SU-DHL-6 (cell line): ENCODE measurements at regions not wholly inside any gene's neighbourhood (a gene's known extent, or its start where the extent isn't known, plus 50 kb on each side); places are given as distances from the start of the nearest gene placed in this dataset.

Source experiments
- H2AFZ ChIP-seq: fragments of 200-600 bp; sonication (generic); 2 replicates; pipeline ENCODE4 v1.6.1; 2014; ENCODE audit warnings: low read depth, mild to moderate bottlenecking, moderate library complexity, mixed read lengths, antibody characterized with exemption, low read length; ENCODE audit not compliant: severe bottlenecking
- H3F3A ChIP-seq: fragments of 200-600 bp; shearing (Covaris generic); 2 replicates; pipeline ENCODE4 v1.6.0; 2016; ENCODE audit warnings: antibody characterized with exemption, mild to moderate bottlenecking; ENCODE audit not compliant: insufficient read depth
- H3K27ac ChIP-seq: fragments of 200-600 bp; sonication (generic); 2 replicates; pipeline ENCODE4 v1.5.1; 2016; ENCODE audit warnings: low read depth, mild to moderate bottlenecking, low read length, moderate library complexity, mixed read lengths
- H3K27me3 ChIP-seq: fragments of 200-600 bp; sonication (generic), shearing (Covaris generic); 2 replicates; pipeline ENCODE4 v1.6.0; 2014; ENCODE audit warnings: mild to moderate bottlenecking, low read length
- H3K36me3 ChIP-seq: fragments of 200-600 bp; sonication (generic); 2 replicates; pipeline ENCODE4 v1.6.1; 2014; ENCODE audit warnings: mild to moderate bottlenecking, low read length, mixed read lengths
- H3K4me2 ChIP-seq: fragments of 300-600, 200-600 bp; shearing (Covaris generic), sonication (generic); 2 replicates; pipeline ENCODE4 v1.6.0; 2014; ENCODE audit warnings: low read length, low read depth, mild to moderate bottlenecking; ENCODE audit not compliant: poor library complexity, severe bottlenecking
- H3K4me3 ChIP-seq: fragments of 200-600 bp; sonication (generic); 2 replicates; pipeline ENCODE4 v1.5.1; 2014; ENCODE audit warnings: antibody characterized with exemption, low read length, mild to moderate bottlenecking, mixed read lengths; ENCODE audit not compliant: insufficient read depth, poor library complexity, severe bottlenecking
- H3K79me2 ChIP-seq: fragments of 200-600 bp; sonication (generic); 2 replicates; pipeline ENCODE4 v1.6.1; 2014; ENCODE audit warnings: mild to moderate bottlenecking, low read length, moderate library complexity; ENCODE audit not compliant: insufficient read depth
- H3K9ac ChIP-seq: fragments of 200-600 bp; sonication (generic); 2 replicates; pipeline ENCODE4 v1.7.0; 2014; ENCODE audit warnings: mild to moderate bottlenecking, low read length
- H3K9me2 ChIP-seq: fragments of 200-600 bp; sonication (generic); replicated peaks from 2 replicates; pipeline ENCODE4 v1.6.1; 2014; ENCODE audit warnings: low read length; ENCODE audit not compliant: insufficient read depth
- H3K9me3 ChIP-seq: fragments of 200-600 bp; sonication (generic); 2 replicates; pipeline ENCODE4 v1.6.1; 2014; ENCODE audit warnings: low read length, mixed read lengths; ENCODE audit not compliant: insufficient read depth
- H4K20me1 ChIP-seq: fragments of 200-600 bp; sonication (generic); 2 replicates; pipeline ENCODE4 v1.6.1; 2014; ENCODE audit warnings: low read depth, mild to moderate bottlenecking, antibody characterized with exemption, low read length, moderate library complexity, mixed read lengths
- EZH2phosphoT487 ChIP-seq: fragments of 200-600 bp; sonication (generic), shearing (Covaris generic); conservative IDR thresholded peaks from 2 replicates; pipeline ENCODE4 v1.6.1; 2018; ENCODE audit warnings: mild to moderate bottlenecking, antibody characterized with exemption, low read length, moderate library complexity, mixed read lengths
- TF ChIP-seq, protein P1 (sequence below): fragments of 200-600 bp; sonication (generic); IDR thresholded peaks from one replicate; pipeline ENCODE4 v1.5.1; 2017; ENCODE audit warnings: antibody characterized with exemption, mild to moderate bottlenecking, low read length, moderate library complexity; ENCODE audit not compliant: insufficient read depth, poor library complexity, severe bottlenecking

- Histone ChIP-seq H3K4me2 (no peak overlapping the region), H2AFZ (no peak overlapping the region), H3K9me2 (no peaks in the 10 kb centered on the region), H4K20me1 (no peaks in the 10 kb centered on the region), H3K27ac (no peak overlapping the region), H3K9ac (no peak overlapping the region), H3K36me3 (peaks cover 8% of the 10 kb centered on the region; the same call in 1 of the 2 replicates), H3K79me2 (no peaks in the 10 kb centered on the region), H3K9me3 (peaks cover 10% of the 10 kb centered on the region; the same call in 1 of the 2 replicates), H3K27me3 (no peaks in the 10 kb centered on the region), H3F3A (no peaks in the 10 kb centered on the region), H3K4me3 (no peak overlapping the region)
- TF ChIP-seq, protein P1, sequence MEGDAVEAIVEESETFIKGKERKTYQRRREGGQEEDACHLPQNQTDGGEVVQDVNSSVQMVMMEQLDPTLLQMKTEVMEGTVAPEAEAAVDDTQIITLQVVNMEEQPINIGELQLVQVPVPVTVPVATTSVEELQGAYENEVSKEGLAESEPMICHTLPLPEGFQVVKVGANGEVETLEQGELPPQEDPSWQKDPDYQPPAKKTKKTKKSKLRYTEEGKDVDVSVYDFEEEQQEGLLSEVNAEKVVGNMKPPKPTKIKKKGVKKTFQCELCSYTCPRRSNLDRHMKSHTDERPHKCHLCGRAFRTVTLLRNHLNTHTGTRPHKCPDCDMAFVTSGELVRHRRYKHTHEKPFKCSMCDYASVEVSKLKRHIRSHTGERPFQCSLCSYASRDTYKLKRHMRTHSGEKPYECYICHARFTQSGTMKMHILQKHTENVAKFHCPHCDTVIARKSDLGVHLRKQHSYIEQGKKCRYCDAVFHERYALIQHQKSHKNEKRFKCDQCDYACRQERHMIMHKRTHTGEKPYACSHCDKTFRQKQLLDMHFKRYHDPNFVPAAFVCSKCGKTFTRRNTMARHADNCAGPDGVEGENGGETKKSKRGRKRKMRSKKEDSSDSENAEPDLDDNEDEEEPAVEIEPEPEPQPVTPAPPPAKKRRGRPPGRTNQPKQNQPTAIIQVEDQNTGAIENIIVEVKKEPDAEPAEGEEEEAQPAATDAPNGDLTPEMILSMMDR: no peak
- no peak for TF ChIP-seq EZH2phosphoT487
Observed at GRCh38 chr17:22267019-22267418, 574.7 kb downstream of the KCNJ18 start.

GRCh38 chr17:22268214-22268911 lies 576.0 kb downstream of the KCNJ18 start:
- Histone ChIP-seq H3K36me3 (peaks cover 5% of the 10 kb centered on the region; the same call in 1 of the 2 replicates), H3K27me3 (no peaks in the 10 kb centered on the region), H2AFZ (no peak overlapping the region), H3K4me3 (no peak overlapping the region), H3K79me2 (no peaks in the 10 kb centered on the region), H3F3A (no peaks in the 10 kb centered on the region), H4K20me1 (no peaks in the 10 kb centered on the region), H3K27ac (no peak overlapping the region), H3K9ac (no peak overlapping the region), H3K9me2 (no peaks in the 10 kb centered on the region), H3K4me2 (no peak overlapping the region), H3K9me3 (peaks cover 10% of the 10 kb centered on the region; the same call in 1 of the 2 replicates)
- TF ChIP-seq, protein P1: no peak
- TF ChIP-seq EZH2phosphoT487: no peak

- Histone ChIP-seq H3K9me3 (peaks cover 6% of the 10 kb centered on the region; the same call in 1 of the 2 replicates), H3K79me2 (no peaks in the 10 kb centered on the region), H2AFZ (no peak overlapping the region), H3F3A (no peaks in the 10 kb centered on the region), H3K36me3 (peaks cover 2% of the 10 kb centered on the region; the same call in 1 of the 2 replicates), H3K9me2 (no peaks in the 10 kb centered on the region), H3K27ac (no peak overlapping the region), H3K4me2 (no peak overlapping the region), H3K9ac (no peak overlapping the region), H3K27me3 (no peaks in the 10 kb centered on the region), H4K20me1 (no peaks in the 10 kb centered on the region), H3K4me3 (no peak overlapping the region)
- TF ChIP-seq, protein P1: no peak
- no peak for TF ChIP-seq EZH2phosphoT487
Observed at GRCh38 chr17:22268912-22269220, 576.5 kb downstream of the KCNJ18 start.
